Trophoblast cell (in vitro differentiated cells and primary cell): ENCODE measurements at regions not wholly inside any gene's neighbourhood (a gene's known extent, or its start where the extent isn't known, plus 50 kb on each side); places are given as distances from the start of the nearest gene placed in this dataset.
A peak's percentile ranks its signal among the peaks of the same experiment; 100 is the strongest.

ENCODE experiments used
- DNase-seq, 2 donors: peaks; one replicate each; pipeline ENCODE4 v3.0.0-alpha.2; 2016
- H2AFZ ChIP-seq: 2 replicates; pipeline ENCODE4 v1.6.1; 2013; ENCODE audit warnings: low read length, moderate library complexity, mild to moderate bottlenecking; ENCODE audit not compliant: insufficient read depth, poor library complexity
- H2AK5ac ChIP-seq: 2 replicates; pipeline ENCODE4 v1.6.1; 2013; ENCODE audit warnings: mild to moderate bottlenecking, low read length
- H2BK120ac ChIP-seq: 2 replicates; pipeline ENCODE4 v1.6.1; 2013; ENCODE audit warnings: low read length, mild to moderate bottlenecking, moderate library complexity; ENCODE audit not compliant: insufficient read depth, poor library complexity
- H2BK12ac ChIP-seq: 2 replicates; pipeline ENCODE4 v1.6.1; 2013; ENCODE audit warnings: mild to moderate bottlenecking, low read length, moderate library complexity
- H2BK5ac ChIP-seq: 2 replicates; pipeline ENCODE4 v1.6.1; 2013; ENCODE audit warnings: low read length, low read depth, moderate library complexity, mild to moderate bottlenecking; ENCODE audit not compliant: poor library complexity
- H3K14ac ChIP-seq: 2 replicates; pipeline ENCODE4 v1.6.1; 2013; ENCODE audit warnings: mild to moderate bottlenecking, low read length
- H3K18ac ChIP-seq: 2 replicates; pipeline ENCODE4 v1.6.1; 2013; ENCODE audit warnings: mild to moderate bottlenecking, low read length
- H3K23ac ChIP-seq: 2 replicates; pipeline ENCODE4 v1.6.1; 2013; ENCODE audit warnings: low read length
- H3K27ac ChIP-seq: 2 replicates; pipeline ENCODE4 v1.5.1; 2013; ENCODE audit warnings: low read depth, mild to moderate bottlenecking, inconsistent platforms, low read length, moderate library complexity
- H3K27me3 ChIP-seq: 2 replicates; pipeline ENCODE4 v1.6.1; 2013; ENCODE audit warnings: inconsistent platforms, mild to moderate bottlenecking, low read length, moderate library complexity; ENCODE audit not compliant: insufficient read depth
- H3K36me3 ChIP-seq, 2 experiments: 1 replicate in 1 of 2; 2 replicates in 1 of 2; pipeline ENCODE4 v1.6.1; 2013; ENCODE audit warnings: low read length in 2 of 2, mild to moderate bottlenecking in 2 of 2, moderate library complexity in 1 of 2; ENCODE audit not compliant: insufficient read depth in 2 of 2, control insufficient read depth in 1 of 2
- H3K4ac ChIP-seq: 2 replicates; pipeline ENCODE4 v1.6.1; 2013; ENCODE audit warnings: low read depth, mild to moderate bottlenecking, low read length, moderate library complexity
- H3K4me1 ChIP-seq, 2 experiments: 1 replicate in 1 of 2; 2 replicates in 1 of 2; pipeline ENCODE4 v1.6.1; 2013; ENCODE audit warnings: low read length in 2 of 2, mild to moderate bottlenecking in 2 of 2, moderate library complexity in 1 of 2; ENCODE audit not compliant: insufficient read depth in 2 of 2, control insufficient read depth in 1 of 2
- H3K4me2 ChIP-seq: 2 replicates; pipeline ENCODE4 v1.6.1; 2013; ENCODE audit warnings: inconsistent platforms, mild to moderate bottlenecking, low read length, moderate library complexity
- H3K4me3 ChIP-seq: 2 replicates; pipeline ENCODE4 v1.5.1; 2013; ENCODE audit warnings: mild to moderate bottlenecking, low read depth, low read length, inconsistent platforms
- H3K79me1 ChIP-seq: one replicate; pipeline ENCODE4 v1.6.1; 2013; ENCODE audit warnings: low read length
- H3K79me2 ChIP-seq: 2 replicates; pipeline ENCODE4 v1.6.1; 2013; ENCODE audit warnings: low read length, mild to moderate bottlenecking; ENCODE audit not compliant: control insufficient read depth, insufficient read depth, poor library complexity
- H3K9ac ChIP-seq: 2 replicates; pipeline ENCODE4 v1.6.1; 2013; ENCODE audit warnings: mild to moderate bottlenecking, low read length
- H3K9me3 ChIP-seq: 2 replicates; pipeline ENCODE4 v1.6.1; 2013; ENCODE audit warnings: low read depth, mild to moderate bottlenecking, control low read depth, inconsistent platforms, low read length; ENCODE audit not compliant: insufficient read depth
- H4K12ac ChIP-seq: 2 replicates; pipeline ENCODE4 v1.6.1; 2013; ENCODE audit warnings: low read depth, mild to moderate bottlenecking, low read length, moderate library complexity
- H4K8ac ChIP-seq: 2 replicates; pipeline ENCODE4 v1.6.1; 2013; ENCODE audit warnings: low read depth, mild to moderate bottlenecking, low read length, moderate library complexity
- H4K91ac ChIP-seq: one replicate; pipeline ENCODE4 v1.6.1; 2013; ENCODE audit warnings: low read depth, mild to moderate bottlenecking, low read length, moderate library complexity
- WGBS: extraction: QIAGEN DNeasy Blood & Tissue Kit; methylation state at CpG from one replicate; pipeline ENCODE4 v1.1.7; 2013; ENCODE audit warnings: missing lambda C conversion rate; ENCODE audit not compliant: insufficient read length, insufficient coverage; ENCODE audit errors: extremely low coverage; 5-methylcytosine and 5-hydroxymethylcytosine counted together

DNA sequence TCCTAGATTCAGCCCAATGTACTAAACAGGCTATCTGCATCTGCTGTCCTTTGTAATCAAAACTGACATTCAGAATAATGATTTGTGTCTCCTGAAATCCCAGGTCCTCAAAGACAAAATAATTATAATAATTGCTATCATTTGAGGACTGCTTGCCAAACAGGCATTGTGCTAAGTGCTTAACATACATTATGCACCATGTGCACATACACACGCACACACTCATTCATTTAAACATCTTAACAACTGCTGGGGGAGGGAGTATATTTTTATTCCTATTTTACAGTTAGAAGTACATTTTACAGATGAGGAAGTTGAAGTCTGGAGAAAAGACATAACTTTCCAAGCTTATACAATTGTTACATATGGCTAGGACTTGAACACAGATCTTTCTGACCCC, 308.0 kb upstream of the ZC3H12C start:
- no peak overlapping the region for H2AFZ ChIP-seq
- H3K79me2 ChIP-seq: no peaks in the 10 kb centered on the region
- no peak overlapping the region for H3K9ac ChIP-seq
- no CpG with 5 or more reads among the region's 1 CpG for WGBS
- no peak overlapping the region for H3K4ac ChIP-seq
- no peaks in the 10 kb centered on the region for H3K27me3 ChIP-seq
- no peak overlapping the region for H4K8ac ChIP-seq
- DNase-seq: no peak
- no peak overlapping the region for H4K12ac ChIP-seq
- H3K4me3 ChIP-seq: no peak overlapping the region
- no peak overlapping the region for H3K27ac ChIP-seq
- H4K91ac ChIP-seq: no peak overlapping the region
- H3K23ac ChIP-seq: no peak overlapping the region
- no peak overlapping the region for H3K4me2 ChIP-seq
- no peak overlapping the region for H2BK5ac ChIP-seq
- H3K9me3 ChIP-seq: no peaks in the 10 kb centered on the region
- H2BK12ac ChIP-seq: no peak overlapping the region
- H3K18ac ChIP-seq: no peak overlapping the region
- H3K14ac ChIP-seq: no peak overlapping the region
- no peaks in the 10 kb centered on the region for H3K4me1 ChIP-seq
- no peaks in the 10 kb centered on the region for H3K36me3 ChIP-seq
- H2BK120ac ChIP-seq: no peak overlapping the region
- H3K79me1 ChIP-seq: no peaks in the 10 kb centered on the region
- no peak overlapping the region for H2AK5ac ChIP-seq

DNA sequence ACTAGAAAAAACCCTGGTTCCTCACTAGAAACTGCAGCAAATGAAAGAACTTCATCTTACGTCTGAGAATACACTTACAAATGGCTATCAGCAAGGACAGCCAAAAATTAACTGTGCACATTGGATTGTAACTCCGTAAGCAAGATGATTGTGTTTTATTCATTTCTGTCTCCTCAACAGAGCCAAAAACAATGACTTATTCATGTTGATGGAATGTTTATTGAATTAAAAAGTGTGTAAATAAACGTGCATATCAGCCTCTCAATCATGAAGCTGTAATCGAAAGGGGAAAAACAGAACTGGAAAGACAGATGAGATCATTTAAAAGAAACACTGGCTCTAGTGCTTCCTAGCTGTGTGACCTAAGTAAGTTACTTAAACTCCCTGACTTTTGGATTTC, 307.5 kb upstream of the ZC3H12C start:
- no peak overlapping the region for H2AFZ ChIP-seq
- no peak overlapping the region for H2BK12ac ChIP-seq
- no peak overlapping the region for H3K4me3 ChIP-seq
- no peak overlapping the region for H4K91ac ChIP-seq
- H3K79me2 ChIP-seq: no peaks in the 10 kb centered on the region
- H3K27me3 ChIP-seq: no peaks in the 10 kb centered on the region
- no peak overlapping the region for H4K8ac ChIP-seq
- H4K12ac ChIP-seq: no peak overlapping the region
- H2AK5ac ChIP-seq: no peak overlapping the region
- no peaks in the 10 kb centered on the region for H3K79me1 ChIP-seq
- H3K27ac ChIP-seq: no peak overlapping the region
- H3K36me3 ChIP-seq: no peaks in the 10 kb centered on the region
- no peaks in the 10 kb centered on the region for H3K9me3 ChIP-seq
- DNase-seq: no peak
- H3K23ac ChIP-seq: no peak overlapping the region
- H3K4ac ChIP-seq: no peak overlapping the region
- WGBS: no CpG with 5 or more reads among the region's 4 CpGs
- no peak overlapping the region for H3K9ac ChIP-seq
- no peak overlapping the region for H3K14ac ChIP-seq
- no peak overlapping the region for H2BK120ac ChIP-seq
- H3K4me2 ChIP-seq: no peak overlapping the region
- no peak overlapping the region for H3K18ac ChIP-seq
- no peaks in the 10 kb centered on the region for H3K4me1 ChIP-seq
- H2BK5ac ChIP-seq: no peak overlapping the region

DNA sequence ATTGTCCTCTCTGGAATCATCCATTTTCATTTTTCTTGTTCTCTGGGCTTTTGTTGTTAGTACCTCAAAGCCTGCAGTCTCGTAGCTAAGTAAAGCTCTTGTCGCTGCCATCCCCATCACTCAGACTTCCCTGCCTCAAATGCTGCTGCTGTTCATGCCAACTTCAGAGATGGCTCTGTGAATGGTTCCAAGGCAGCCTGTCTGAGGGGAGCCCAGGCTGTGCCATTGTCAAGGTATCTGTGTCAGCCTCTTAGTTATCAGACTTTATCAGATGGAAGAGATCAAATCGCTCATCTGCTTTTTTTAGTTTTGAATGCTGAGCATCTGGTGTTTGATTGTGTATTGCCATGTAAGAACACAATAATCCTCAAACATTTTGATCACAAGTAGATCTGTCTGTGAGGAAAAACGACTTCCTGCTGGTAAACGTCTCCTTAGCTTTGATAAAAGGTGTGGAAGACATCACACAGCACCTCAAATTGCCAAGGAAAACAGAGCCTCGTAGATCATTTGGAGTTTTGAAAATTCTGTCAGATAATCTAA, 304.2 kb upstream of the ZC3H12C start:
- DNase-seq: no peak
- no peak overlapping the region for H4K12ac ChIP-seq
- no peaks in the 10 kb centered on the region for H3K79me1 ChIP-seq
- H3K23ac ChIP-seq: no peak overlapping the region
- no peak overlapping the region for H3K14ac ChIP-seq
- no peak overlapping the region for H3K9ac ChIP-seq
- no peak overlapping the region for H3K4me3 ChIP-seq
- H2BK5ac ChIP-seq: no peak overlapping the region
- WGBS: no CpG with 5 or more reads among the region's 6 CpGs
- H4K91ac ChIP-seq: no peak overlapping the region
- no peak overlapping the region for H4K8ac ChIP-seq
- no peak overlapping the region for H3K4me2 ChIP-seq
- H3K4me1 ChIP-seq: no peaks in the 10 kb centered on the region
- no peaks in the 10 kb centered on the region for H3K36me3 ChIP-seq
- no peaks in the 10 kb centered on the region for H3K27me3 ChIP-seq
- no peaks in the 10 kb centered on the region for H3K9me3 ChIP-seq
- H3K27ac ChIP-seq: no peak overlapping the region
- H2AK5ac ChIP-seq: no peak overlapping the region
- no peaks in the 10 kb centered on the region for H3K79me2 ChIP-seq
- no peak overlapping the region for H3K18ac ChIP-seq
- no peak overlapping the region for H2BK12ac ChIP-seq
- H2AFZ ChIP-seq: no peak overlapping the region
- H3K4ac ChIP-seq: no peak overlapping the region
- H2BK120ac ChIP-seq: no peak overlapping the region

DNA sequence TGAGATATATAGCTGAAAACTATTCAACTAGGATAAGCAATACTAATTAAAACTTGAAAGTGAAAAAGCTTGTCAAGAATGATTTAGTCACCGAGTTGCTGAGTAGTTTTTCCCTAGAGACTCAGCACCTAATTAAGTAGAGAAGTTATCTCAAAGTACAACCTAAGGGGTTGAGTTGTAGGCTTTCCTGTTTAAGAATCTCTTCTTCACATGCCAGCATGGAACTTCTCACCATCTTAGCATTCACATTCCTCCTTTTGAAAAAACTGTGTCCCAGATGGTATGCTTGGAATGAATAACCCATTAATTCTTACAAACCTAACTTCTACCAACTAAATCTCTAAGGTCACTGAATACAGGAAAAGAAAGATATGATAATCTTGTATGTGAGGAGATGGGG, 303.3 kb upstream of the ZC3H12C start:
- Histone ChIP-seq H2BK12ac (no peak overlapping the region), H4K8ac (no peak overlapping the region), H2AK5ac (no peak overlapping the region), H3K9ac (no peak overlapping the region), H3K14ac (no peak overlapping the region), H3K4ac (no peak overlapping the region), H4K91ac (no peak overlapping the region), H3K9me3 (no peaks in the 10 kb centered on the region), H2BK120ac (no peak overlapping the region), H3K27ac (no peak overlapping the region), H3K23ac (no peak overlapping the region), H4K12ac (no peak overlapping the region), H3K4me3 (no peak overlapping the region), H3K18ac (no peak overlapping the region), H2BK5ac (no peak overlapping the region), H3K4me1 (no peaks in the 10 kb centered on the region), H3K27me3 (no peaks in the 10 kb centered on the region), H3K79me1 (no peaks in the 10 kb centered on the region), H3K4me2 (no peak overlapping the region), H2AFZ (no peak overlapping the region), H3K36me3 (no peaks in the 10 kb centered on the region), H3K79me2 (no peaks in the 10 kb centered on the region)
- WGBS: no CpG with 5 or more reads among the region's 1 CpG
- DNase-seq: peak; percentile 1 to 56
